Neural progenitor cell (in vitro differentiated cells): ENCODE measurements at regions not wholly inside any gene's neighbourhood (a gene's known extent, or its start where the extent isn't known, plus 50 kb on each side); places are given as distances from the start of the nearest gene placed in this dataset.

Source experiments
- DNase-seq: peaks from one replicate; pipeline ENCODE4 v3.0.0-alpha.2; 2016; ENCODE audit warnings: low spot score
- H2AFZ ChIP-seq: fragments of 200-600 bp; sonication (generic); replicated peaks from 2 replicates; pipeline ENCODE4 v1.6.1; 2016; ENCODE audit warnings: antibody characterized with exemption
- H3F3A ChIP-seq: fragments of 200-600 bp; sonication (generic); 2 replicates; pipeline ENCODE4 v1.6.1; 2016; ENCODE audit warnings: antibody characterized with exemption, low read depth
- H3K27ac ChIP-seq: fragments of 200-600 bp; sonication (generic); 2 replicates; pipeline ENCODE4 v1.5.1; 2016; ENCODE audit warnings: mild to moderate bottlenecking
- H3K27me3 ChIP-seq: fragments of 200-600 bp; sonication (generic); 2 replicates; pipeline ENCODE4 v1.6.1; 2016; ENCODE audit warnings: mild to moderate bottlenecking, moderate library complexity
- H3K36me3 ChIP-seq: fragments of 200-600 bp; sonication (generic); 2 replicates; pipeline ENCODE4 v1.5.1; 2016
- H3K4me1 ChIP-seq: fragments of 200-600 bp; sonication (generic); 2 replicates; pipeline ENCODE4 v1.6.1; 2016; ENCODE audit warnings: mixed run types
- H3K4me2 ChIP-seq: fragments of 200-600 bp; sonication (generic); 2 replicates; pipeline ENCODE4 v1.6.1; 2016
- H3K4me3 ChIP-seq: fragments of 200-600 bp; sonication (generic); 2 replicates; pipeline ENCODE4 v1.5.1; 2016
- H3K79me2 ChIP-seq: fragments of 200-600 bp; sonication (generic); 2 replicates; pipeline ENCODE4 v1.6.1; 2016; ENCODE audit warnings: low read depth
- H3K9ac ChIP-seq: fragments of 200-600 bp; sonication (generic); 2 replicates; pipeline ENCODE4 v1.6.1; 2016
- H3K9me3 ChIP-seq: fragments of 200-600 bp; sonication (generic); 2 replicates; pipeline ENCODE4 v1.5.1; 2016; ENCODE audit warnings: low read depth
- H4K20me1 ChIP-seq: fragments of 200-600 bp; sonication (generic); 2 replicates; pipeline ENCODE4 v1.6.1; 2016; ENCODE audit warnings: low read depth
- H3K27ac Mint-ChIP-seq: 3 replicates; pipeline ENCODE4 v1.8.0; 2021; ENCODE audit warnings: mixed read lengths
- H3K27me3 Mint-ChIP-seq: 2 replicates; pipeline ENCODE4 v1.8.0; 2022; ENCODE audit warnings: low read depth, mild to moderate bottlenecking, inconsistent platforms, moderate library complexity, mixed read lengths; ENCODE audit not compliant: insufficient read depth
- H3K36me3 Mint-ChIP-seq: 3 replicates; pipeline ENCODE4 v1.8.0; 2021; ENCODE audit warnings: mixed read lengths
- H3K4me1 Mint-ChIP-seq: 3 replicates; pipeline ENCODE4 v1.8.0; 2021; ENCODE audit warnings: mixed read lengths
- H3K4me3 Mint-ChIP-seq: 3 replicates; pipeline ENCODE4 v1.8.0; 2021; ENCODE audit warnings: mild to moderate bottlenecking, moderate library complexity, mixed read lengths
- H3K9me3 Mint-ChIP-seq: 3 replicates; pipeline ENCODE4 v1.8.0; 2020; ENCODE audit warnings: mixed read lengths
- CTCF ChIP-seq: fragments of 200-600 bp; sonication (generic); IDR thresholded peaks from 2 replicates; pipeline ENCODE4 v1.5.1; 2017; ENCODE audit warnings: antibody characterized with exemption, mild to moderate bottlenecking
- EZH2 ChIP-seq: fragments of 200-600 bp; sonication (generic); IDR thresholded peaks from 2 replicates; pipeline ENCODE4 v1.6.1; 2017; ENCODE audit warnings: antibody characterized with exemption, mild to moderate bottlenecking, moderate library complexity
- EZH2phosphoT487 ChIP-seq: fragments of 200-600 bp; sonication (generic); IDR thresholded peaks from 2 replicates; pipeline ENCODE4 v1.6.1; 2017; ENCODE audit warnings: antibody characterized with exemption

GRCh38 chr3:22231061-22231460 is 480.1 kb upstream of the ZNF385D start:
- no peaks in the 10 kb centered on the region for H3F3A ChIP-seq

GRCh38 chr3:22236490-22237270 is 485.7 kb upstream of the ZNF385D start:
- Histone ChIP-seq H3K4me1 (no peaks in the 10 kb centered on the region), H3K4me2 (no peak overlapping the region), H3K9ac (no peak overlapping the region), H3K4me3 (no peak overlapping the region), H3K27ac (no peak overlapping the region), H3K9me3 (no peaks in the 10 kb centered on the region), H2AFZ (no peak overlapping the region), H3K27me3 (no peaks in the 10 kb centered on the region), H3K79me2 (no peaks in the 10 kb centered on the region), H4K20me1 (no peaks in the 10 kb centered on the region), H3K36me3 (no peaks in the 10 kb centered on the region), H3F3A (no peaks in the 10 kb centered on the region)
- no peak for DNase-seq
- no peaks in the 10 kb centered on the region for H3K9me3 Mint-ChIP-seq
- H3K4me3 Mint-ChIP-seq: no peak overlapping the region
- H3K27ac Mint-ChIP-seq: no peak overlapping the region
- H3K36me3 Mint-ChIP-seq: no peaks in the 10 kb centered on the region
- no peak for TF ChIP-seq EZH2
- no peak for TF ChIP-seq CTCF
- TF ChIP-seq EZH2phosphoT487: no peak
- H3K4me1 Mint-ChIP-seq: no peaks in the 10 kb centered on the region
- no peaks in the 10 kb centered on the region for H3K27me3 Mint-ChIP-seq

More at GRCh38 chr3:22231061-22231460, 480.1 kb upstream of the ZNF385D start:
- Histone ChIP-seq H3K4me3 (no peak overlapping the region), H3K4me1 (no peaks in the 10 kb centered on the region), H3K27ac (no peak overlapping the region), H3K9me3 (no peaks in the 10 kb centered on the region), H4K20me1 (no peaks in the 10 kb centered on the region), H3K27me3 (no peaks in the 10 kb centered on the region), H2AFZ (no peak overlapping the region), H3K36me3 (no peaks in the 10 kb centered on the region), H3K4me2 (no peak overlapping the region), H3K79me2 (no peaks in the 10 kb centered on the region), H3K9ac (no peak overlapping the region)
- Mint-ChIP-seq H3K4me3 (no peak overlapping the region), H3K27ac (no peak overlapping the region), H3K36me3 (no peaks in the 10 kb centered on the region), H3K4me1 (no peaks in the 10 kb centered on the region), H3K27me3 (peaks cover 2% of the 10 kb centered on the region), H3K9me3 (no peaks in the 10 kb centered on the region)
- TF ChIP-seq EZH2phosphoT487 (no peak), CTCF (no peak), EZH2 (no peak)
- DNase-seq: no peak

GRCh38 chr3:22239011-22239410 is 488.0 kb upstream of the ZNF385D start:
- TF ChIP-seq CTCF (no peak), EZH2phosphoT487 (no peak), EZH2 (no peak)
- no peak overlapping the region for H3K27ac ChIP-seq
- no peaks in the 10 kb centered on the region for H3K9me3 Mint-ChIP-seq

More at GRCh38 chr3:22239011-22239410, 488.0 kb upstream of the ZNF385D start:
- Histone ChIP-seq H3K27me3 (no peaks in the 10 kb centered on the region), H3K9me3 (no peaks in the 10 kb centered on the region), H3K4me2 (no peak overlapping the region), H3K4me3 (no peak overlapping the region), H2AFZ (no peak overlapping the region), H3K36me3 (no peaks in the 10 kb centered on the region), H3F3A (no peaks in the 10 kb centered on the region), H3K79me2 (no peaks in the 10 kb centered on the region), H3K4me1 (no peaks in the 10 kb centered on the region), H4K20me1 (no peaks in the 10 kb centered on the region), H3K9ac (no peak overlapping the region)
- Mint-ChIP-seq H3K4me1 (no peaks in the 10 kb centered on the region), H3K27me3 (peaks cover 2% of the 10 kb centered on the region), H3K27ac (no peak overlapping the region), H3K36me3 (no peaks in the 10 kb centered on the region), H3K4me3 (no peak overlapping the region)
- DNase-seq: no peak
